SK-N-MC (cell line): ENCODE measurements at regions not wholly inside any gene's neighbourhood (a gene's known extent, or its start where the extent isn't known, plus 50 kb on each side); places are given as distances from the start of the nearest gene placed in this dataset.

ENCODE experiments used
- DNase-seq: peaks from one replicate; pipeline ENCODE4 v3.0.0-alpha.2; 2011; ENCODE audit warnings: low read depth, low spot score
- H3K27ac ChIP-seq: fragments of 200-600 bp; sonication (generic); 2 replicates; pipeline ENCODE4 v1.5.1; 2016; ENCODE audit warnings: mixed run types
- H3K36me3 ChIP-seq: fragments of 200-600 bp; sonication (generic); 2 replicates; pipeline ENCODE4 v1.6.1; 2017; ENCODE audit warnings: antibody characterized with exemption, low read length, mixed read lengths; ENCODE audit not compliant: insufficient read depth
- H3K4me3 ChIP-seq: fragments of 200-600 bp; sonication (generic); 2 replicates; pipeline ENCODE4 v1.5.1; 2016
- H3K9ac ChIP-seq: fragments of 200-600 bp; sonication (generic); 2 replicates; pipeline ENCODE4 v1.8.0; 2017; ENCODE audit warnings: mixed run types, mixed read lengths; ENCODE audit not compliant: insufficient read length
- H3K9me3 ChIP-seq: fragments of 200-600 bp; sonication (generic); 2 replicates; pipeline ENCODE4 v1.6.1; 2017; ENCODE audit warnings: low read depth, mild to moderate bottlenecking, antibody characterized with exemption, low read length, moderate library complexity, mixed read lengths
- EZH2 ChIP-seq: fragments of 200-600 bp; sonication (generic); IDR thresholded peaks from one replicate; pipeline ENCODE4 v1.6.1; 2017; ENCODE audit warnings: antibody characterized with exemption
- FOXP2 ChIP-seq: optimal IDR thresholded peaks from 2 replicates; pipeline ENCODE3; 2011; ENCODE audit warnings: mild to moderate bottlenecking, moderate library complexity; ENCODE audit not compliant: insufficient read depth; ENCODE audit errors: extremely low read length, control extremely low read depth
- POLR2AphosphoS5 ChIP-seq: IDR thresholded peaks from 2 replicates; pipeline ENCODE4 v1.6.1; 2012; ENCODE audit warnings: mild to moderate bottlenecking, low read depth, low read length, borderline replicate concordance

DNA sequence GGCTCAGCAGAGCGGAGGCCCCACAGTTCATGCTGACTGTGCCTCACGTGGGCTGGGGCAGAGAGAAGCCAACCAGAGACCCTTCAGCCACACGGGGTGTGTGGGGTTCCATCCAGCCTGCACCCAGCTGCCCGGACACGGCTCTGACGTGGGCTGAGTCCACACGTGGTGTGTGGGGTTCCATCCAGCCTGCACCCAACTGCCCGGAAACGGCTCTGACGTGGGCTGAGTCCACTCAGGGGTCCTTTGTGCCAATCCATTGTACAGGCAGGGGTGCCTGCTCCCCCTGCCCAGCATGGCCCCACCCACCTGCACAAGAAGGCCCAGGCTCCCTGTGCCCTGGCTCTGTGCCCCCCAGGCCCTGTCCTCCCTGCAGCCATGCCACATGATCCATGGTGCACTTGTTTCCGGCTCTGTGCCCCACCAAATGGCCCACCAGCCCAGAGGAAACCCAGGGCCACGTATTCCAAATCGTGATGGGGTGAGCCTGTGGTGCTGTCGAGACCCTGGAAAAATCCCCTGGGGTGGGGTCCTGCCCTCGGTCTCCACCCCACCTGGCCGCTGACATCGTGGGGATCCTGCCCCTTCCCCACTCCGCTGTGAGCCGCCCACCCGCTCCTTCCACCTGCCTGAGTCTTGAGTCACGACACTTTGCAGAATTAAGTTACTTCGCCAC is 99.3 kb upstream of the SFSWAP start:
- H3K27ac ChIP-seq = no peak overlapping the region
- H3K4me3 ChIP-seq = no peak overlapping the region
- no peaks in the 10 kb centered on the region for H3K36me3 ChIP-seq
- no peaks in the 10 kb centered on the region for H3K9me3 ChIP-seq
- H3K9ac ChIP-seq = no peak overlapping the region
- TF ChIP-seq EZH2 (no peak), POLR2AphosphoS5 (no peak), FOXP2 (no peak)
- DNase-seq = no peak

DNA sequence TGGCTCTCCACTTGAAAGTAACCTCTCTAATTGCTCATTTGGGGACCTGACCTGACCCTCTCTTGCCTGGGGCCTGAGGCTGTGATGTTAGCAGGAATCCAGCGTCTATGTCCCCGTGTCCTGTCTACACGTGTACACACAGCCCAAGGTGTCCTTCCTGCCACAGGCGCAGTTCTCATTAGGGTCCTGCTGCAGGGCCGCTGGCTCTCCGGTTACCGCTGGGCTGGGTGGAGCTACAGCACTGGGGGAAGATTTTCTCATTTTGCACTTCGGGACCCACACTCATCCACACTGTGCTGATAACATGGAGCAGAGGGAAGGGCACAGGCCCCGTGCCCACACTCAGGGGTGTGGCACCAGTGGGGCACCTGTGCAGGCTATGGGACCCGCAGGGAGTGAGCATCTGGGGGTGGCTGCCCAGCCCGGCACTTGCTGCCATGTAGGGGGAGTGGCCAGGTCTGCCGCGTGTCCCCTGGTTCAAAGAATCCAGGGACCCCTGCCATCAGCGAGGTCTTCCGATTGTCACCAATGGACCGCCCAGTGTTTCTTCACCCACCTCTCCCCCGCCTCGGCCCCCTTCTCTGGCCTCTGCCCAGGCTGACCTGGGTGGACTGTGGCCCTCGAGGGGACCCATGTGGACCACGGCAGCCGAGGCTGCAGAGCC is 98.7 kb upstream of the SFSWAP start:
- DNase-seq = no peak
- Histone ChIP-seq H3K4me3 (no peak overlapping the region), H3K9me3 (no peaks in the 10 kb centered on the region), H3K9ac (no peak overlapping the region), H3K27ac (no peak overlapping the region), H3K36me3 (no peaks in the 10 kb centered on the region)
- TF ChIP-seq EZH2 (no peak), FOXP2 (no peak), POLR2AphosphoS5 (no peak)

DNA sequence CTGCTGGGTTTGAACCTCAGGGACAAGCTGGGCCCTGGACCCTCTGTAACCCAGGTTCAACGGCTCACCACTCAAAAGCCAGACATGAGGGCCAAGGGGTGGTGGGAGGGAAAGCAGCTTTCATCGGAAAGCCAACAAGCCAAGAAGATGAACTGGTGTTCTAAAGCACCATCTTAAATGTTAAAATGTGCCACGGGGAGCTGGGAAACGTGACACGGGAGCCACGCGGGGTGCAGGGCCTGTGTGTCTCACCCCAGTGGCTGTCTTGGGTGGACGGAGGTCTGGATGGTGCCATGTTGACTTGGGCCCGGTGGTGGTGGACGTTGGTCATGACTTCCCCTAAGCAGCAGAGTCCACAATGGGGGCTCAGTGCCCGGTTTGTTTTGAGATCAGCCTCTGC is 97.7 kb upstream of the SFSWAP start:
- DNase-seq = no peak
- H3K9me3 ChIP-seq = no peaks in the 10 kb centered on the region
- no peak overlapping the region for H3K4me3 ChIP-seq
- H3K9ac ChIP-seq = no peak overlapping the region
- H3K36me3 ChIP-seq = no peaks in the 10 kb centered on the region
- H3K27ac ChIP-seq = no peak overlapping the region
- TF ChIP-seq FOXP2 (no peak), EZH2 (no peak), POLR2AphosphoS5 (no peak)

DNA sequence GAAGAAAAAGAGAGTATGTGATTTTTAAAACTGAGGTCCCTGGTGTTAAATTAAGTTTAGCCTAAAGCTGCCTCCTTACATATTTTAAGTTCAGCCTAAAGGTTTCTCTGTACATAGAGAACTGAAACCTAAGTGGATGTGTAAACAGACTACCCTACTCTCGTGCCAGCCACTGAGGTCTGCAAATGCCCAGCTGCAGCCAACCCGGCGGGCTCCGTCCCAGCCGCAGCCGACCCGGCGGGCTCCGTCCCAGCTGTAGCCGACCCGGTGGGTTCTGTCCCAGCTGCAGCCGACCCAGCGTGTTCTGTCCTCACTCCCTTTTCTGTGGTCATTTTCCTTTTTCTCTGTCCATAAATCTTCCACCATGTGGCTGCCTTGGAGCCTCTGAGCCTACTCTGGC is 97.2 kb upstream of the SFSWAP start:
- DNase-seq = no peak
- H3K9me3 ChIP-seq = no peaks in the 10 kb centered on the region
- TF ChIP-seq FOXP2 = no peak
- TF ChIP-seq POLR2AphosphoS5 = no peak
- no peak for TF ChIP-seq EZH2
- H3K9ac ChIP-seq = no peak overlapping the region
- H3K36me3 ChIP-seq = no peaks in the 10 kb centered on the region
- no peak overlapping the region for H3K27ac ChIP-seq
- H3K4me3 ChIP-seq = no peak overlapping the region

- no peak for DNase-seq
- no peaks in the 10 kb centered on the region for H3K9me3 ChIP-seq
- TF ChIP-seq FOXP2 = no peak
- no peak for TF ChIP-seq EZH2
- no peak for TF ChIP-seq POLR2AphosphoS5
- H3K36me3 ChIP-seq = no peaks in the 10 kb centered on the region
- H3K4me3 ChIP-seq = no peak overlapping the region
- no peak overlapping the region for H3K27ac ChIP-seq
- no peak overlapping the region for H3K9ac ChIP-seq
Observed at GRCh38 chr12:131615326-131616042, 95.4 kb upstream of the SFSWAP start.

DNA sequence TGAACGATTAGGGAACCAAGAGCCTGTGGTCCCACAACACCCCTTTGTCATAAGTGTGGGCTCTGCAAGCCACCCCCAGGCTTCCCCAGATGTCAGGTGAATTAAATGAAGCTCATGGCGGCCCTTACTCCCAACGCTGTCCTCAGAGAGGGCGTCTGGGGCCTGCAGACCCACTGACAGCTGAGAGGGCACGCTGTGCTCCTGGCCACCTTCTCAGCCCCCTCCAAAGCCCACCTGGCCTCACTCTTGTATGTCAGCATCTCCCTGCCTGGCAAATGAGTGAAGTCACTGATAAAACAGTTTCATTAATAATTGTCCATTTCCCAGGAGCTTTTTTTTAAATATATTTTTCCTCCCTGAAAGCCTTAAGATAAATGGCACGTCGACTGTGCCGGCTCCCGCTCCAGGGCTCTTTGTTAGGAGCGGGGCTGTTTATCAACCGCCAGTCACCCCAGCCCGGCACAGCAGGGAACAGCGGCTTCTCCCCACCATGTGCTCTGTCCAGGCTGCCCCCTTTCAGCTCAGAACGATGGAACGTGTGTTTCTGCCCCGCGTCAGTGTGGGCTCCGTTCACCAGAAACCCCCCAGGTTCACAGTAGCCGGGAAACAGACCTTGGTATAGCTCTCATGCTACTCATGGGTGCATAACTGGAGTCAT is 94.7 kb upstream of the SFSWAP start:
- TF ChIP-seq FOXP2 (no peak), POLR2AphosphoS5 (no peak), EZH2 (no peak)
- Histone ChIP-seq H3K27ac (no peak overlapping the region), H3K36me3 (no peaks in the 10 kb centered on the region), H3K4me3 (no peak overlapping the region), H3K9ac (no peak overlapping the region), H3K9me3 (no peaks in the 10 kb centered on the region)
- no peak for DNase-seq

- TF ChIP-seq POLR2AphosphoS5 = no peak
- TF ChIP-seq FOXP2 = no peak
- no peak for TF ChIP-seq EZH2
- no peak for DNase-seq
- Histone ChIP-seq H3K9ac (no peak overlapping the region), H3K4me3 (no peak overlapping the region), H3K9me3 (no peaks in the 10 kb centered on the region), H3K36me3 (no peaks in the 10 kb centered on the region), H3K27ac (no peak overlapping the region)
Observed at GRCh38 chr12:131616738-131617137, 94.2 kb upstream of the SFSWAP start.

DNA sequence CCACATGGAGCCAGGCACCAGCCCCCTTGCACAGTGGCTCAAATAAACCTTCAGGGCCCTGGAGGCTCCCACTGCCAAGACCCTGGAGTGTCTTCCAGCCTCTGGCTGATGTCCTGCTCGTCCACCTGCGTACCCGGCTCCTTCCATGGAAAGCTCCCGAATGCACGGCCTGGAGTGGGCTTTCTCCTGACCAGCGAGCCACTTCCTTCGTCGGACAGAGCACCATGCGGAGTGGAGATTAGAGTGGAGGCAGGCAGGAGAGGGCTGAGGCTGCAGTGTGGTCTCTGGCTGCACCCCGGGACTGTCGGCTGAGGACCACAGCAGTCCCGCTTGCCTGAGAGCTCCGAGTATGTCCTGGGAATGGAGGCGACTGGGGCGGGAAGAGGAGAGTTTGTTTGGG is 93.7 kb upstream of the SFSWAP start:
- no peaks in the 10 kb centered on the region for H3K9me3 ChIP-seq
- no peak for DNase-seq

DNA sequence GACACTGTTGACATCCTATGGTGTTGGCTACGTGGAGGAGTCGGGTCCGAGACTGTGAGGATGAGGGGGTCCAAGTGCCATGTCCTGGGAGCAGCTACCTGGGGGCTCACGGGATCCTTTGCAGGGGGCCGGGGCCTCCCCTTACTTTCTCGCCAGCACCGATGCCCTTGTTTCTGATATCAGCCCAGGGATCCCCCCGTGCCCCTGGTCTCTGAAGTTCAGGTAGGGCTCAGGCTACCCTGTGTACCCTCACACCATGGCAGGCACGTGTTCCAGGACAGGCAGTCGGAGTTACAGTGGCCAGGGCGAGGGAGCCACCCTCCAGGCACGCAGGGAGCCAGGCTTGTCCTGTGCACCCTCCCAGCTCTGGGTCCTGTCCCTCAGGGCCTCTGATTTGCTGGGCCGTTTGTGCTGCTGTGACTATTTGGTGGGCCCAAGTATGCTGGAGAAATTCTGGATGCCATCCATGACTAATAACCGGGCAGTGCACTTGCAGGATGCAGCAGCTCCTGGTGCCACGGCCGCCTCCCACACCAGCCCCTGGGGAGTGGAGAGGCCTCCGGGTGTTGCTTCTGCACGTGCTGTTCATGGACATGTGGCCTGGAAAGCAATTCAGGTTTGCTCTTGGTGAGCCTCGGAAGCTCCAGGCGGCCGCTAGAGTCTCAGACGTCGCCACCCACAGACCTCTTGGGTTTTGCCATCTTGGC is 93.1 kb upstream of the SFSWAP start:
- Histone ChIP-seq H3K4me3 (no peak overlapping the region), H3K9ac (no peak overlapping the region), H3K27ac (no peak overlapping the region), H3K9me3 (no peaks in the 10 kb centered on the region), H3K36me3 (no peaks in the 10 kb centered on the region)
- no peak for DNase-seq
- TF ChIP-seq FOXP2 (no peak), EZH2 (no peak), POLR2AphosphoS5 (no peak)

More for the DNA sequence above, 93.7 kb upstream of the SFSWAP start:
- TF ChIP-seq POLR2AphosphoS5 (no peak), FOXP2 (no peak), EZH2 (no peak)
- Histone ChIP-seq H3K27ac (no peak overlapping the region), H3K9ac (no peak overlapping the region), H3K4me3 (no peak overlapping the region), H3K36me3 (no peaks in the 10 kb centered on the region)
